GM19099 (cell line): ENCODE measurements at regions not wholly inside any gene's neighbourhood (a gene's known extent, or its start where the extent isn't known, plus 50 kb on each side); places are given as distances from the start of the nearest gene placed in this dataset.
A peak's percentile ranks its signal among the peaks of the same experiment; 100 is the strongest.

ENCODE experiments used
- POLR2A ChIP-seq: IDR thresholded peaks from 3 replicates; pipeline ENCODE4 v1.6.1; 2011; ENCODE audit warnings: low read depth; ENCODE audit not compliant: insufficient read length; ENCODE audit errors: extremely low read depth

GRCh38 chrX:19172741-19173140 lies 50.5 kb upstream of the ADGRG2 start:
- TF ChIP-seq POLR2A = no peak

GRCh38 chrX:19174401-19175025 lies 52.2 kb upstream of the ADGRG2 start:
- no peak for TF ChIP-seq POLR2A

DNA sequence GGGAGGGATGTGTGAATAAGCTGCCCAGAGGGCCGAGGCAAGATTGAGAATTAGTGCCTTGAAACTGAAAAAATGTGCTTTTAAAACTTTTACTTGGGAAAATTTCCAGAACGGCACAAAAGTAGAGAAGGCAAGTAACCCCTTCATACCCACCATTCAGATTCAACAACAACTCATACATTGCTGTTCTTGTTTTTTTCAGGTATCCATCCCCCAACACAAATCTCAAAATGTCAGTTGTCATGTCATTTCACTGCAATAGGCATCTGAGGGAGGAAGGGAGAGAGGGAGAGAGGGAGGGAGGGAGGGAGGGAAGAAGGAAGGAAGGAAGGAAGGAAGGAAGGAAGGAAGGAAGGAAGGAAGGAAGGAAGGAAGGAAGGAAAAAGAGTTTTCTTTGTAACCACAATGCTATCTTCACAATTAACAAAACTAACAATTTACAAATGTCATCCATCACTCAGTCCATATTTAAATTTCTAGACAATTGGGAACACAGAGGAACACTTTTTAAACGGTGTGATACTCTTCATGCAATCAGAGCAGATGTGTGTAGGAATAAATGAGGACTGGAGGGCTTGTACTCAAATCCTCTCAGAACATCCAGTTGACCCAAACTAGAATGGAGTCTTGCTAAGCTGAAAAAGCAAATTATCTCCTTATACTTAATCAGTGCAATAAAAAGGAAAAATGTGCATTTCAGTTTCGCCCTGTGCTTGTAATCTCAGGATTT lies 54.8 kb upstream of the ADGRG2 start:
- no peak for TF ChIP-seq POLR2A

DNA sequence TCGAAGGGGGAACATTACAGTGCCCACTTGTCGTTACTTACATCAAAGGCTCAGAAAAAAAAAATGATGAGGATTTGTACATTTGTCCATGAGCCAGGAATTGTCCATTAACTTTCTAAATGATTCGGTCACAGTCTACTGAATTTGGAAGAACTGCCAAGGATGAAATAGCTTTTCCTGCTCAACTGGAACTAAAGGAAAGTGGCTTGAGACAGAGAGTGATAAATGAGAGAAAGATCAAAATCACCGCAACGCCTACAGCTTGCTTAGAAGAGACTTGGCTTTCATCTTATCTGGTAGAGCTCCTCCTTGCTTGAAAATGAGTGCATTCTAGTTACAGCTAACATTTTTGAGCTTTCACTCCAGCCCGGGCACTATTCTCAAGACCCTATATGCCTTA lies 55.5 kb upstream of the ADGRG2 start:
- no peak for TF ChIP-seq POLR2A

DNA sequence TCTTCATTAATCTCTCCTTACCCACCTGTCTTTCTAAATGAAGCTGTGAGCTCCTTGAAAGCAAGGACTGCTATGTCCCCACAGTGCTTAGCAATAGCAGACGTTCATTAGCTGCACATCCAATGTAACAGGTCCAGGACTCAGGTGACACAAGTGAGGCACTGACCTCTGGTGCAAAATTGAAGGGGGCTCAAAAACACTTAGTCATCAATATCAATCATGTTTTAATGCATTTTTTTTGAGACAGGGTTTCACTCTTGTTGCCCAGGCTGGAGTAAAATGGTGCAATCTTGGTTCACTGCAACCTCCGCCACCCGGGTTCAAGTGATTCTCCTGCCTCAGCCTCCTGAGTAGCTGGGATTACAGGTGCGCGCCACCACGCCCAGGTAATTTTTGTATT lies 56.1 kb upstream of the ADGRG2 start:
- TF ChIP-seq POLR2A = no peak

- TF ChIP-seq POLR2A = no peak
Observed at GRCh38 chrX:19179389-19179788, 57.1 kb upstream of the ADGRG2 start.

GRCh38 chrX:19181345-19181744 lies 59.1 kb upstream of the ADGRG2 start:
- TF ChIP-seq POLR2A = no peak

DNA sequence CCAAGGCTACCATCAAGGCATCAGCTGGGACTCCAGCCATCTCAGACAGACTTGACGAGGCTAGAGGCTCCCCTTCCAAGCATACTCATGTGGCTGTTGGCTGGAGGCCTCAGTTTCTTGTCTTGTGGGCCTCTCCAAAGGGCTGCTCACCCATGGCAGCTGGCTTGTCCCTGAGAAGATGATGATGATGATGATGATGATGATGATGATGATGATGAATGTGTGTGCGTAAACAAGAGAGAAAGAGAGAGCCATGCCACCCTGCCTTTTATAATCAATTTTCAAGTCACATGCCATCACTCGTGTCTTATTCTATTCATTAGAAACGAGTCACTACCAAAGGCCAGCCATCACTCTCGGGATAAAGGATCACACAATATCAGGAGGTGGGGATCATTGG lies 60.5 kb upstream of the ADGRG2 start:
- no peak for TF ChIP-seq POLR2A

DNA sequence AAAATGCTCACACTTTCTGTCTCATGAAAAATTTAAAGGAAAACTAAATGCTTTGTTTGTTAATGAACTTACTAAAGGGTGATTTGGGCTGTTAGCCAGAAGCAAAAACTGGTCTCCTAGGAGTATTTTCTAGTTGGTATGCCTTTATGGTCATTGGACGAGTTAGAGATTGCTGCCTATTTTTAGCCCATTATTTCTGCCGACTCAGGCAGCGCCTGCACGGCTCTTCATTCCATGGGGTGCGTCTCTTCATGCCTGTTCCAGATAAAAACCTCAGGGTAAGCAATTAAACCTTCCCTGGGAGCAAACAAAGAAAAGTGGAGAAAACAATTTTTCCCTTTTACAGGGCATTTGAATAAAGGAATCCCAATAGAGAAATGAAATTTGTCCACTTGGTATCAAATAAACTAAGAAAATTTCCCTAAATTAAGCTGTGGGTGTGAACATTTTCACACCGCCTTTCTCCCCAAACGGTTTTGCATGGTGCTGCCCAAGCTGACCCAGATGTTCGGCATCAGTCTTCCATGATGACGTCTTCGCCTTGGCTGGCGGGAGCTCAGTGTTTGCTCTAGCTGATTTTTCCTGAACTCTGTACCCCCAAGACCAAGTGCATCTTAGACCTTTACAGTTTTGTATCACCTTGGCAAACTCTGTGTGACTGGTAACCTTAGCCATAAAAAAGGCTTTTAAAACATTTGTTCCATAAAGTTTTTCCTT lies 61.7 kb upstream of the ADGRG2 start:
- TF ChIP-seq POLR2A = no peak

DNA sequence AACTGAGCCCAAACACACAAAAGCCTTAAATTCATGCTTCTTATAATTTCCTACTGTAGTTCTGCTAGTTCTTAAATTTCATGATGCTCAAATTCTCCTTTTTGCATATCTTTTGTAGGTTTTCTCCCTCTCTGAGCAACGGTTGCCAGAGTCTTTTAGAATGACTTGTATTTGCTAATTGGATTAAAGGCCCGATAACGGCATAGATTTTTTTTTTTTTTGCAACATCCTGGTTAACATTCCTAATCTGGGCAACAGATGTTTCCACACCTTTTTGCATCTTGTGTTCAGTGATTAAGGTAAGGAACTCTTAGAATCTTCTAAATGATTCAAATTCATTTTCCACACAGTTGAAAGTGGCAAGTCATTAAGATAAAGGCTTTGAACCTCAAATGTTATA lies 66.3 kb upstream of the ADGRG2 start:
- no peak for TF ChIP-seq POLR2A

GRCh38 chrX:19190902-19191301 lies 68.6 kb upstream of the ADGRG2 start:
- no peak for TF ChIP-seq POLR2A

DNA sequence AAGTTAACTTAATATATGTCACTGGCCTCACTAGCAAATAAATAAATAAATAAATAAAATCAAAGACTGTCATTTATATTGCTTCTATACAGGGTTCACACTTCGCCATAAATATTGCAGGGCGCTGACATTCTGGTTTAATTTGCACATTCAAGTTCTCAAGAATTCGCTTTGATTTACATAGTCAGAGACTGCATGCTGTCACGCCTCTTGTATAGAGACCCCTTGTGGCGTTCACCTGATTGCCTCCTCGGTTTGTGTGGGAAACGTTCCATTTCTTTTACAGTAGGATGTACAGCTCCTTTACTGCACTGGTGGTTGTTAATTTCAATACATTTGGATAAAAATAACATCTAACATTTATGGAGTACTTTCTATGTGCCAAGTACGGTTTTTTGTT lies 71.3 kb upstream of the ADGRG2 start:
- TF ChIP-seq POLR2A = no peak

DNA sequence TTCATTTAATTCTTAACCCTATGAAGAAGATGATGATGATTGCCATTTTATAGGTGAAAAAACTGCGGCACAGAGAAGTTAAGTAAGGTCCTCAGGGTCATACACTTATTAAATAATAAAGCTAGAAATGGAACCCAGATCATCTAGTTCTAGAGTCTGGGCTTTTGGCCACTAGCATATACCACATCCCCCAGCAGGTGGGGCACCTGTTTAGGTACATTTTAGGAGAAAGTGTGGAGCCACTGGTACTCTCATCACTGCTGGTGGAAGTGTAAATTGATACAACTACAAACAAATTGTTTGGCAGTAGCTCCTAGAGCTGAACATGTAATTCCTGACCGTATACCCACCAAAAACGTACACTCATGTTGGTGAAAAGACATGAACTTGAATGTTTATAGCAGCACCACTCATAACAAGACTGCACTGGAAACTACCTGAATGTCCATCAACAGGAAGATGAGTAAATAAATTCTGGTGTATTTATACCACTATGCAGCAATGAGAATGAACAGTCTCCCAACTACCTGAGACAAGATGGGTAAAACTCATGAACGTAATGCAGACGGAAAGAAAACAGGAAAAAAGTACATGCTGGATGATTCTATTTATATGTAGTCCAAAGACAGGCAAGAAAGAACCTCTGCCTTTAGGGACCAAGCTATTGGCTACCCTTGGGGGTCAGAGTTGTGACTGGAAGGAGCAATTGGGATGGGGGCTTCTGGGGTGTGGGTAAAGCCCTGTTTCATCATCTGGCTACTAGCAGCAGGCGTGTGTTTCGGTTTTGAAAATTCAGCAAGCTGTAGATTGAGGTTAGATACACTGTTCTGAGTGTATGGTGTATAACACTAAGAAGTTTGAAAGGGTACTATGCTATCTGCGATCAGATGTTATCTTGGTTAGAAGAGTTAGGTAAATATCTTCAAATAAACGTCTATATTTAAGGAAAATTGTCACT lies 72.3 kb upstream of the ADGRG2 start:
- peak; percentile 17 for TF ChIP-seq POLR2A

DNA sequence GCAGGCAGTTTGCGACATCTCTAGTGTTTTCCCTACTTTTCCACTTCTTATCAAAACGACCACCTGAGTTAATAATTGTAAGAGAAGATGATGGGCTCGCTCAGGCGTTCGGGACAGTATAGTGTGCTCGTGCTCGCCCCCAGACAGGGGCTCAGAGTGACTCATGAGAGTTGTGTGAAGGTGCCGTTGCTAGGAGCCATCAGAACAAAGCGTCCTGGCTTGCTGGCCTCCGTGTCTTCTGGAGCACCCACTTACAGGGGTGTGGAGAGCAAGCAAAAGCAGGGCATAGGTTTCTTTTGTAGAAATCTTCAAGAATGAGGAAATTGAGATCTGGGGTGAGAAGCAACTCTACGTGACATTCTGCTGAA lies 73.0 kb upstream of the ADGRG2 start:
- no peak for TF ChIP-seq POLR2A

DNA sequence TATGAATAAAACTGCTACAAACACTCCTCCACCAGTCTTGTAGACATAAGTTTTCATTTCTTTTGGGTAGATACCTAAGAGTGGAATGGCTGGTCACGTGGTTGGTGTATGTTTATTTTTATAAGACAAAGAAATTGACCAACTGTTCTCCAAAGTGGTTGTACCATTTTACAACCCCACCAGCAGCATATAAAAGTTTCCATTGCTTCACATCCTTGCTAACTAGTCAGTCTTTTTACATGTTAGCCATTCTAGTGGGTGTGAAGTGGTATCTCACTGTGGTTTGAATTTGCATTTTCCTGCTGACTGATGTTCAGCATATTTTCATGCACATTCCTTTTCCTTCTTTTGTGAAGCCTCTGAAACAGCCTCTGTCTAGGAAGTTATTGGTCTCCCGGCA lies 76.2 kb upstream of the ADGRG2 start:
- no peak for TF ChIP-seq POLR2A
